OCI-LY3 (cell line): ENCODE measurements at regions not wholly inside any gene's neighbourhood (a gene's known extent, or its start where the extent isn't known, plus 50 kb on each side); places are given as distances from the start of the nearest gene placed in this dataset.

ENCODE experiments used
- CTCF ChIP-seq: fragments of 200-600, 300-600 bp; sonication (generic); IDR thresholded peaks from 2 replicates; pipeline ENCODE4 v1.5.1; 2014; ENCODE audit warnings: antibody characterized with exemption, low read length, low read depth
- EZH2phosphoT487 ChIP-seq: fragments of 200-600 bp; shearing (Covaris generic); IDR thresholded peaks from 2 replicates; pipeline ENCODE4 v1.6.1; 2018; ENCODE audit warnings: antibody characterized with exemption, mixed run types, low read depth

GRCh38 chr2:145702305-145702704 is 1182.4 kb upstream of the ZEB2 start:
- TF ChIP-seq CTCF (no peak), EZH2phosphoT487 (no peak)
